Esophagus muscularis mucosa (tissue), 4 donors: ENCODE measurements at regions not wholly inside any gene's neighbourhood (a gene's known extent, or its start where the extent isn't known, plus 50 kb on each side); places are given as distances from the start of the nearest gene placed in this dataset.

Experiments
- DNase-seq: peaks from one replicate; pipeline ENCODE4 v3.0.0-alpha.2; 2017; ENCODE audit errors: extremely low spot score
- H3K27ac ChIP-seq, 4 donors: fragments of 200-600 bp; sonication (generic); replicated peaks in 1 of 4; 1 replicate in 3 of 4; 2 replicates in 1 of 4; pipeline ENCODE4 v1.5.1; 2016 to 2019; ENCODE audit warnings: mild to moderate bottlenecking in 1 of 4
- H3K27me3 ChIP-seq, 4 donors: fragments of 200-600 bp; sonication (generic); one replicate each; pipeline versions ENCODE4 v1.5.1 to v1.6.0; 2016 to 2019
- H3K36me3 ChIP-seq, 4 donors: fragments of 200-600 bp; sonication (generic); one replicate each; pipeline ENCODE4 v1.5.1; 2016 to 2019
- H3K4me1 ChIP-seq, 4 donors: fragments of 200-600 bp; sonication (generic); one replicate each; pipeline ENCODE4 v1.5.1; 2016 to 2019
- H3K4me3 ChIP-seq, 4 donors: fragments of 200-600 bp; sonication (generic); 1 replicate in 2 of 4; 2 replicates in 2 of 4; pipeline ENCODE4 v1.5.1; 2016 to 2019; ENCODE audit warnings: mild to moderate bottlenecking in 4 of 4, moderate library complexity in 1 of 4
- H3K9me3 ChIP-seq, 4 donors: fragments of 200-600 bp; sonication (generic); 1 replicate in 3 of 4; 2 replicates in 1 of 4; pipeline ENCODE4 v1.5.1; 2016 to 2019
- EP300 ChIP-seq: sonication (generic); formaldehyde crosslinking; IDR thresholded peaks from one replicate; pipeline ENCODE4 v1.6.1; 2017; ENCODE audit warnings: antibody characterized with exemption
- POLR2A ChIP-seq: fragments of 450-650 bp; IDR thresholded peaks from one replicate; pipeline ENCODE4 v1.6.1; 2017; ENCODE audit warnings: antibody characterized with exemption, moderate library complexity, mild to moderate bottlenecking, low read depth
- POLR2AphosphoS5 ChIP-seq, 2 donors: sonication (generic); formaldehyde crosslinking; IDR thresholded peaks; one replicate each; pipeline ENCODE4 v1.6.1; 2017; ENCODE audit warnings: antibody characterized with exemption in 2 of 2
- WGBS: methylation state at CpG from one replicate; pipeline ENCODE4 v1.1.5; 2018; 5-methylcytosine and 5-hydroxymethylcytosine counted together
- intact Hi-C: fragments of 100-400 bp; cut with DNase I; formaldehyde crosslinking; loops from one replicate; pipeline ENCODE4 v1.15.1; 2023
- TF ChIP-seq, protein P1 (sequence below), 3 experiments: fragments of 200-600 bp in 2 of 3; fragments of 450-650 bp in 1 of 3; sonication (generic) in 2 of 3; IDR thresholded peaks; one replicate each; pipeline ENCODE4 v1.5.1; 2017 to 2019; ENCODE audit warnings: antibody characterized with exemption in 3 of 3, mild to moderate bottlenecking in 2 of 3, moderate library complexity in 1 of 3

DNA sequence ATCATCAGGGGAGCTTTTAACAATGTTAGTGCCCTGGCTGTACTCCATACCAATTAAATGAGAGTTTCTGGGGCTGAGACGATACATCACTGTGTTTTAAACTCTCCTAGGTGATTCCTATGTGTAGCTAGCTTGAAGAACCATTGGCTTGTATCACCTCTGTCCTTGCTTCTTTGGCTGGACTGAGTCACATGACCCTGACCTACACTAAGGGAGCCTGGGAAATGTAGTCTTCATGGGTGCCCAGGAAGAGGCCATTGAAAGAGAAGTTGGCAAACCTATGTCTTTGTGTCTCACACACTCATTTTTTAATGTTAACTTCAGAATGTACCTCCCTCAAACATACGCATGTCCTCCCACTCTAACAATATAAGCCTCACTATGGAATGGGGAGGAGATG is 506.6 kb downstream of the DHX35 start:
- Histone ChIP-seq H3K9me3 (peaks cover 0 to 5% (median 0%) of the 10 kb centered on the region in 4 donors), H3K27me3 (no peaks in the 10 kb centered on the region), H3K27ac (no peak overlapping the region), H3K36me3 (no peaks in the 10 kb centered on the region), H3K4me1 (no peaks in the 10 kb centered on the region), H3K4me3 (no peak overlapping the region)
- TF ChIP-seq POLR2AphosphoS5 (IDR thresholded peaks at IDR 0.05): no peak
- TF ChIP-seq EP300: no peak
- TF ChIP-seq, protein P1, sequence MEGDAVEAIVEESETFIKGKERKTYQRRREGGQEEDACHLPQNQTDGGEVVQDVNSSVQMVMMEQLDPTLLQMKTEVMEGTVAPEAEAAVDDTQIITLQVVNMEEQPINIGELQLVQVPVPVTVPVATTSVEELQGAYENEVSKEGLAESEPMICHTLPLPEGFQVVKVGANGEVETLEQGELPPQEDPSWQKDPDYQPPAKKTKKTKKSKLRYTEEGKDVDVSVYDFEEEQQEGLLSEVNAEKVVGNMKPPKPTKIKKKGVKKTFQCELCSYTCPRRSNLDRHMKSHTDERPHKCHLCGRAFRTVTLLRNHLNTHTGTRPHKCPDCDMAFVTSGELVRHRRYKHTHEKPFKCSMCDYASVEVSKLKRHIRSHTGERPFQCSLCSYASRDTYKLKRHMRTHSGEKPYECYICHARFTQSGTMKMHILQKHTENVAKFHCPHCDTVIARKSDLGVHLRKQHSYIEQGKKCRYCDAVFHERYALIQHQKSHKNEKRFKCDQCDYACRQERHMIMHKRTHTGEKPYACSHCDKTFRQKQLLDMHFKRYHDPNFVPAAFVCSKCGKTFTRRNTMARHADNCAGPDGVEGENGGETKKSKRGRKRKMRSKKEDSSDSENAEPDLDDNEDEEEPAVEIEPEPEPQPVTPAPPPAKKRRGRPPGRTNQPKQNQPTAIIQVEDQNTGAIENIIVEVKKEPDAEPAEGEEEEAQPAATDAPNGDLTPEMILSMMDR (IDR thresholded peaks at IDR 0.05): no peak
- no peak for TF ChIP-seq POLR2A
- intact Hi-C loops: no loop called here
- DNase-seq: no peak
- 82% methylated on average over 2 of the region's 2 CpGs for WGBS

DNA sequence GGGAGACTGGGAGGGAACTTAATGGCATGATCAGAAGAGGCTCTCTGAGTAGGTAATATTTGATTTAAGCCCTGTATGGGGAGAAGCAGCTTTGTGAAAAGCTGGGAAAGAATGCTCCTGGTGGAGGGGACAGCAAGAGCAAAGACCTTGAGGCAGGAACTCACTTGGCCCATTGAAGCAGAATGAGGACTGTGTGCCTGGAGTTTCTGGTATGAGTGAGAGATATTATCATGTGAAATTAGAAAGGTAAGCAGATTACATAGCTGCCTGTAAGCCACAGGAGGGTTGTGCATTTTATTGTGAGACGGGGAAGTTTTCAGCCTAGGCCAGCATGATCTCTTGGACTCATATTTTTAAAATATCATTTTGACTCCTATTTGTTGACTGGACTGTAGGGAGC is 502.1 kb downstream of the DHX35 start:
- peaks cover 0 to 5% (median 0%) of the 10 kb centered on the region in 4 donors for H3K9me3 ChIP-seq
- TF ChIP-seq EP300 (no peak), POLR2A (no peak), POLR2AphosphoS5 (IDR thresholded peaks at IDR 0.05) (no peak)
- TF ChIP-seq, protein P1 (IDR thresholded peaks at IDR 0.05): no peak
- WGBS: 92% methylated on average over 1 of the region's 1 CpG
- H3K4me1 ChIP-seq: no peaks in the 10 kb centered on the region
- H3K27ac ChIP-seq: no peak overlapping the region
- DNase-seq: no peak
- intact Hi-C loops: no loop called here
- no peaks in the 10 kb centered on the region for H3K27me3 ChIP-seq
- no peaks in the 10 kb centered on the region for H3K36me3 ChIP-seq
- no peak overlapping the region for H3K4me3 ChIP-seq

DNA sequence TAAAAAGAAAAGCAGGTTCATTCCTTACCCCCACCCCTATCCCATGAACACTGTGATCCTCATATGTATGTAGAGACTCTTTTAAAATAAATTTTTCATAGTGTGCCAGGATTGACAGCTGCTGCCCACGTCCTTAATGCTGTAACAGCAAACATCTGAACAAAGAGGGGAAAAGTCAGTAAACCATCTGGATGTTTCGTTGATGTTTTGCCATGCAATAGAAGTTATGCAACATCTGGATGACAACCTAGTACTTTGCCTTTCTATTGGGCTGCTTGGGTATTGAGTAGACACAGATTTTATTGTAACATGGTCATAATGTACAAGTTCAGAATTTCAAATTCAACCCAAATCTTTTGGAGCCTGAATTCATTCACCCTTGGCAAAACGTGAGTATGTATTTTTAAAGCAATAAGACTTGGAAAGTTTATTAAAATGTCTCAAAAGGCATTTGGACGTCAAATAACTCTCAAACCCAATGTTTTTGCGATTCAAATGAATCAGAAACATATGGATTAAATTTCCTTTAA is 500.3 kb downstream of the DHX35 start:
- Histone ChIP-seq H3K36me3 (no peaks in the 10 kb centered on the region), H3K9me3 (peaks cover 0 to 5% (median 0%) of the 10 kb centered on the region in 4 donors), H3K4me1 (no peaks in the 10 kb centered on the region), H3K27me3 (no peaks in the 10 kb centered on the region), H3K4me3 (no peak overlapping the region), H3K27ac (no peak overlapping the region)
- DNase-seq: no peak
- intact Hi-C loops: no loop called here
- WGBS: 58% methylated on average over 5 of the region's 5 CpGs
- TF ChIP-seq EP300 (no peak), POLR2A (no peak), POLR2AphosphoS5 (IDR thresholded peaks at IDR 0.05) (no peak)
- TF ChIP-seq, protein P1 (IDR thresholded peaks at IDR 0.05): no peak

DNA sequence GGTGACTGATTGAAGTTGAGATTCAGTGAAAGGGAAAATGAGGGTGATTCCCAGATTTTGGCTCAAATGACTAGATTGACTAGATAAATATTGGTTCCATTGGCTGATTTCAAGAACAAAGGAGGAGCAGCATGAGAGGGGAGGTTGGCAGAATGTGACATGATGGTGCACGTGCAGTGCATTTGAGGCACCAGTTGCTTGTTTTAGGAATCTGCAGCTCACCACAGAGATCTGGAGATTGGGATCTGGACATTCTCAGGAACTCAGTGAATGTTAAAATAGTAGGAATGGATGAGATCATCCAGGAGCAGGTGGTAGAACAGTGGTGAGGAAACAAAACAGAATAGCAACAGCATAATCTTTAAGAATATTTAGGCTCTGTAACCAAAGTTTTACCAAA is 496.3 kb downstream of the DHX35 start:
- TF ChIP-seq POLR2AphosphoS5 (IDR thresholded peaks at IDR 0.05) (no peak), POLR2A (no peak), EP300 (no peak)
- TF ChIP-seq, protein P1 (IDR thresholded peaks at IDR 0.05): no peak
- H3K36me3 ChIP-seq: no peaks in the 10 kb centered on the region
- 79% methylated on average over 1 of the region's 1 CpG for WGBS
- DNase-seq: no peak
- no peak overlapping the region for H3K4me3 ChIP-seq
- no peaks in the 10 kb centered on the region for H3K9me3 ChIP-seq
- no peaks in the 10 kb centered on the region for H3K4me1 ChIP-seq
- no peak overlapping the region for H3K27ac ChIP-seq
- H3K27me3 ChIP-seq: no peaks in the 10 kb centered on the region
- intact Hi-C loops: no loop called here

DNA sequence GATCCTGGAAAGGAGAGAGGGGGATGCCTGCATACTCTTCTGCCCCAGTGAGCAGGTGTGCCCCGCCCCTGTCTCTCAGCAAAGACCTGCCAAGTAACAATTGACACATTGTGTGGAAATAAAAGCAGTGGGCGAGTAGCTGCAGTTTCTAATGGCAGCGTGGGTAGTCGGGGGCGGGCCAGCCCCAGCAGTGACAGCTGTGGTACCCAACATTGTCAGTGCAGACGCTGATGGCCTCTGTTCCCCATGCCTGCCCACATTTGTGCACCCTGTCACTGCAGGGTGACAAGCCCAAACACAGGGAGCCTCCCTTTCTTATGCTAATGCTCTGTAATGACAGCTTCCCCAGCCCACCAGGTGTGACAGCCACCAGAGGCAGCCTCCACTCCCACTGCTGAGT is 491.7 kb downstream of the DHX35 start:
- no peaks in the 10 kb centered on the region for H3K9me3 ChIP-seq
- no peak for TF ChIP-seq POLR2AphosphoS5 (IDR thresholded peaks at IDR 0.05)
- TF ChIP-seq, protein P1 (IDR thresholded peaks at IDR 0.05): no peak
- no peak for TF ChIP-seq POLR2A
- TF ChIP-seq EP300: no peak
- no peak for DNase-seq
- H3K36me3 ChIP-seq: no peaks in the 10 kb centered on the region
- H3K4me1 ChIP-seq: no peaks in the 10 kb centered on the region
- WGBS: 75% methylated on average over 6 of the region's 6 CpGs
- H3K27me3 ChIP-seq: no peaks in the 10 kb centered on the region
- H3K4me3 ChIP-seq: no peak overlapping the region
- no peak overlapping the region for H3K27ac ChIP-seq
- intact Hi-C loops: no loop called here
